ENCODE measurements at regions not wholly inside any gene's neighbourhood (a gene's known extent, or its start where the extent isn't known, plus 50 kb on each side); places are given as distances from the start of the nearest gene placed in this dataset.
"Not testable (repeated sequence)": the region's sequence is repeated elsewhere in the genome, so short reads cannot be mapped to it uniquely, and the experiment has no call there.

GRCh38 chr7:48832303-48832845 lies 92.0 kb upstream of the CDC14C start:
- DNase-seq, result no peak

DNA sequence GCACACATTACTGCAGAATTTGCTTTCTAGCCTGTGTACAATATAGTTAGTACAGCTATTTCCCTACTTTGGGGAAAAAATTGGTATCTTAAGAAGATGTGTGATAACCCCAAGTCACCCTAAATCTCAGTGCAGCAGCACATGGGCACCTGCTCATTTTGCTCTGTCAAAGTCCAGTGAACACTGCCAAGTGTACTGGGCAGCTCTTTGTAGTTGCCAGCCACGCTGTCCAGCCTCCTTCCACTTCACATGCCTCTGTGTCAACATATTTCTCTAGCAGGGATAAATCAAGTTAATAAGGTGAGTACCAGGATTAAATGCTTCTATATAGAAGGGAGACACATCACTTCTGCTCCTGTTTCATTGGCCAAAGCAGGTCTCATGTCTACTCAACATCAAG lies 87.1 kb upstream of the CDC14C start:
- no peak for DNase-seq

DNA sequence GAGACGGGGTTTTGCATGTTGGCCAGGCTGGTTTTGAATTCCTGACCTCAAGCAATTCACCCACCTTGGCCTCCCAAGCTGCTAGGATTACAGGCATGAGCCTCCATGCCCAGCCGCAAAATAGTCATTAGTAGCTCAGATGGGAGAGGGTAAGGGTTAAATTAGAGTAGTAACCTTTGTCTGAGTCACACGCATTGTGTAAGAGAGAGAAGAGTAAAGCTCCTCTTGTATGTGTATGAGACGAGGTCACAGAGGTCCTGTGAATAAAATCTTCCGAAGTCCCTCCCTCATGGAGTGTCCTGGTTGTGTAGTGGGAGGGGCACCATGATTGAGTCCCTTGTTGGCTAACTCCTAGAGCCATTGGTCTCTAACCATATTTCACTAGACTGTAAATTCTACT lies 85.2 kb upstream of the CDC14C start:
- DNase-seq, result no peak

GRCh38 chr7:48841739-48842138 lies 82.6 kb upstream of the CDC14C start:
- no peak for DNase-seq

GRCh38 chr7:48847917-48848316 lies 76.4 kb upstream of the CDC14C start:
- DNase-seq, result no peak

DNA sequence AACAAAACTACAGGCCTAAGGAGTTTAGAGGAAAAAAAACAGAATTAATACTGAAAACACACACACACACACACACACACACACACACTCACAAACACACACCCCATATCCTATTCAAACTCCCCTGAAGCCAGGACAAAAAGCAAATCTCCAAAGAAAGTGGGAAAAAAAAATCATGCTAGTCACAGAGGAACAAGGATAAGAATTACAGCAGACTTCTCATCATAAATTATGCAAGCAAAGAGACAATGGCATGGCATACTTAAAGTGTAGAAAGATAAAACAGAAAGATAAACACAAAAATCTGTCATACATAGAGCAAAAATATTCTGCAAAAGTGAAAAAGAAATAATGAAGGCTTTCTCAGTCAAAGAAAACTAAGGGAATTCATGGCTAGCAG lies 63.9 kb upstream of the CDC14C start:
- not testable (repeated sequence) for DNase-seq

DNA sequence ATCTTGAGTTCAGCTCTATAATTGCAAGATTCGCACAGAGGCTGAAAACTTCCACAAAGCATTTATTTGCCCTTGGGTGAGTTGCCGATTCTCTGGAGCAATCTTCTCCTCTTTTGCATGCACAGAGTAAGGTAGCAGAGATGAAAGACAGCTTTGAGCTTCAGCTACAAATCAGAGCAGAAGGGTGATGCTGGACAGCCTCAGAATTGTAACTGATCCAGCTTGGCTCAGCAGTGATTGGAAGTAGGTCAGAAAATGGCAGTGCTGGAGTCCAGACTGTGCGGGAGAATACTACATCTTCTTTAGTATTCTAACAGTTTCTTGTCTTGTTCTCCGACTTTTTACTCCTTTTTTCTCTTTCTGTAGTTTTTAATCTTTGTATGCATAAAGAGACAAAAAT lies 55.4 kb upstream of the CDC14C start:
- DNase-seq, result no peak

- DNase-seq, result no peak
These were observed 51.8 kb upstream of the CDC14C start for GRCh38 chr7:48872548-48872947.

All from suppressor macrophage treated with lipopolysaccharide for 4 hours (primary cell).